ENCODE measurements at regions not wholly inside any gene's neighbourhood (a gene's known extent, or its start where the extent isn't known, plus 50 kb on each side); places are given as distances from the start of the nearest gene placed in this dataset.
"Not testable (repeated sequence)": the region's sequence is repeated elsewhere in the genome, so short reads cannot be mapped to it uniquely, and the experiment has no call there.

DNA sequence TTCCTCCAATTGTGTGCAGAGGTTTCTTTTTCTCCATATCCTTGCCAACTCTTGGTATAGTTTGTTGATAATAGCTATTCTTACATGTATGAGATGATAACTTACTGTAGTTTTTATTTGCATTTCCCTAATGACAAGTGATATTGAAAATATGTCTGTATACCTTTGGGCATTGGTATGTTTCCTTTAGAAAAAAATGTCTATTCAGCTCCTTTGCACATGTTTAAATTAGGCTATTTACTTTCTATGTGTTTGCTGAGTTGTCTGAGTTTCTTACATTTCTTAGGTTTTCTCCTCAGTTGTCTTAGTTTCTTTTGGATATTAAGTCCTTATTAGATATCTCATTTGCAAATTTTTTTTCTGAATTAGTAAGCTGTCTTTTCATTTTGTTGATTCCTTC, 487.3 kb upstream of the EPHA5 start:
- no peak for DNase-seq (ENCODE audit: low read depth)

DNA sequence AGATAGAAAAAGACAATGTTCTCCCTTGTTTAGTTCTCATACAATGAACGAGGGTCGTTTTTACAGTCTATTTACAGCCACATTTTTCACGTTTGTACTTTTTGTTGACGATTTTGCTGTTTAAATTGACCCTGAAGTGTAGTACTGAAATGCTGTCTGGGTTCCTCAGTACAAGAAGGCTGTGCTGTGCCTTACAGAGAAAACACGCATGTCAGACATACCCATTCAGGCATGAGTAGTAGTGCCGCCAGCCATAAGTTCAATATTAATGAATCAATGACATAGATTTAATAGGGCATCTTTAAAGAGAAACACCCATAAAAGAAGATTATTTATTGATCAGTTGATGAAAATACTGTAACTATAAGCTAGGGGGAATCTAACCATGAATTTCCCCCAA, 459.8 kb upstream of the EPHA5 start:
- no peak for DNase-seq (ENCODE audit: low read depth)

DNA sequence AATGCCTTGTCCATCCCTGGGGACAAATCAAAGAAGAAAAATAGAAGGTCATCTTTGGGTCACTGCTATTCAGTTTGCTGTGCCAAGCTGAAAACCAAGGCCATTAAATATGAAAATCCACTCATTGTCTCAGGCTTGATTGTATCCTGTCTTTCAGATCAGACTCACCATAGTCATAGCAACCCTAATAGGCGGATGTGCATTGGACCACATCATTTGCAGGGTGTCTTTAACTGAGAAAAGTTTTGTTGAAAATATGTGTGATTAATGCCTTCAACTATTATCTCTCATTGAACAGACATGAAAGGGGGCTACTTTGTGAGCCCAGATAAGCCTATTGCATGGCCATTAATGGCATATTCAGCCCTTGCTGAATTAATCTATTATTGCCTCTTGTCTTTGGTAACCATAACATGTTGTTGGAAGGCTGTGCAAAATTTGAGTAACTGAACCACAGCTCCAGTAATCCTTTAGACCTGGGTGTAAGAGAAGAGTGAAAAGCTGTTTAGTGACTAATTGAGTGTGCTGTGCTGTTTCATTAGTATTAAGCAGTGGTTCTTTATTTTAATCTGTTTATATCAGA, 453.6 kb upstream of the EPHA5 start:
- DNase-seq (ENCODE audit: low read depth) = no peak

DNA sequence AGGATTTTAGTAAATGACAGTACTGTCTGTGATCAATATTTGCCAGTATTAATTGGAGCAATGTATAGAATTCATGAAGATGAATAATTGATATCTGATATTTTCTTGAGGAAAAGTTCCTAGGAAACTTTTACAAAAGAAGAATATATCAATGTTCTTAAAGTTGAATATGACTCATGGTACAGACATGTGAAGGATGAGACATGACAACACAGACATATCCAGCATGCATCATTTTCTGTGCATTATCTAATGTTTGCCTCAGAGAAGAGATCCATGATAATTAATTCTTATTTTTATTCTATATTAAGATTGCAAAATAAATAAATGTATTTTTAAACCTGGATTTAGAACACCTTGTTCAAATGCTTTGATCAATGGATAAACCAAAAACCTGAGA, 452.9 kb upstream of the EPHA5 start:
- DNase-seq (ENCODE audit: low read depth) = no peak

DNA sequence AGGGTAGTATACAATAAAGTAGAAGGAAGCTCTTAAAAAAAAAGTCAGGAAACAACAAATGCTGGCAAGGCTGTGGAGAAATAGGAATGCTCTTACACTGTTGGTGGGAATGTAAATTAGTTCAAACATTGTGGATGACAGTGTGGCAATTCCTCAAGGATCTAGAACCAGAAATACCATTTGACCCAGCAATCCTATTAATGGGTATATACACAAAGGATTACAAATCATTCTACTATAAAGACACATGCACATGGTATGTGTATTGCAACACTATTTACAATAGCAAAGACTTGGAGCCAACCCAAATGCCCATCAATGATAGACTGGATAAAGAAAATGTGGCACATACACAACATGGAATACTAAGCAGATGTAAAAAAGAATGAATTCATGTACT, 444.9 kb upstream of the EPHA5 start:
- DNase-seq (ENCODE audit: low read depth) = not testable (repeated sequence)

DNA sequence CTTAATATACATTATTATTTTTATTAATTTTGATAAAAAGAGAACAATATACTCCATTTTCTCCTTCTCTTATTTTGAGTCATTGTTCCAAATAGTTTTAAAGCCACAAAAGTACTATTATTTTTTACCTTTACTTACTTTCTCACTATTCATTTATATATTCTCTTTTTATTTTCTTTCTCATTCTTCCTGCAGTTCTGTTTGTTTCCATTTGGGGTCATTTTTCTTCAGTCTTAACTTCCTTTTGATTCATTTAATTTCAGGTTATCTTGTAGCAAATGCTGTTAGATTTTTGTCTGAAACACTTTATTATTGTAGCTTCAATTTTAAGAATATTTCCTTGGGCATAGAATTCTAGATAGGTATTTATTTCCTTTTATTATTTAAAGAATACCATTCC, 438.6 kb upstream of the EPHA5 start:
- no peak for DNase-seq (ENCODE audit: low read depth)

DNA sequence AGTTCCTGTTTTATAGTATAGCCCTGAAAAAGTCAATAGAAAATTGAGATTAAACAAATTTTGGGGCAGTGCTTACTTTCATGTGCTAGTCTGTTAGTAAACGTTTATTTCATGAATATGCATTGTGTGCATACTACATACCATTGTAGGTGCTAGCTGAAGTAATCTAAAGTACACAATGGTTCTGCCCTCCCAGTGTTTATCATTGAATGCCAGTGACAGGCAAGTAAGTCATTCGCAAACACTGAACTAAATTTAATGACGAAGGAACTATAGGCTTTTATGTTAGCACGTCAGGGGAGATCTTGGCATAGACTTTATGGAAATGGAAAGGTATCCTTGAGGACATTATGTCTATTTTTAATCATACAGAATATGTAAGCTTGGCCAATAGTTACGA, 426.9 kb upstream of the EPHA5 start:
- no peak for DNase-seq (ENCODE audit: low read depth)

DNA sequence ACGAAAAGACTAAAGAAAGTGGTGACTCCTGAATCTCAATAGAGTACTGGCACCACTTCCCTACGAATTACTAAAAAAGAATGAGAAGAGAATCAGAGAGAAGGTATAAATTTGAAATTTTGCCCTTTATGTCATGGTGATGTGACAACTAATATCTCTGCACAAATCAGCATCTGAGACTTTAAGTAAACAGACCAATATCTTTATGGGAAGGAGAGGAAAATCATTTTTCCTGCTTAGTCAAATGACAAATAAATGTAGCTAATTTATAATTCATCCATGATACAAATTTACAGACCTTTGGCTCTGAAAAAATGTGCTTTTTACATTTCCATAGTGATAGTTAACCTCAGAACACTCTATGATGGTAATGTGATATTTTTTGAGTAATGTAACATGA, 424.8 kb upstream of the EPHA5 start:
- no peak for DNase-seq (ENCODE audit: low read depth)

DNA sequence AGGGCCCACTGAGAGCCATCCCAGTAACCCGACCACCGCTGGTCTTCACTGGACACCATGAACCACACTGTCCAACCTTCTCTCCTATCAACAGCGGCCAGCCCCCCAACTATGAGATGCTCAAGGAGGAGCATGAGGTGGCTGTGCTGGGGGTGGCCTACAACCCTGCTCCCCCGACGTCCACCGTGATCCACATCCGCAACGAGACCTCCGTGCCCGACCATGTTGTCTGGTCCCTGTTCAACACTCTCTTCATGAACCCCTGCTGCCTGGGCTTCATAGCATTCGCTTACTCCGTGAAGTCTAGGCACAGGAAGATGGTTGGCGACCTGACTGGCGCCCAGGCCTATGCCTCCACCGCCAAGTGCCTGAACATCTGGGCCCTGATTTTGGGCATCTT, 423.8 kb upstream of the EPHA5 start:
- no peak for DNase-seq (ENCODE audit: low read depth)

DNA sequence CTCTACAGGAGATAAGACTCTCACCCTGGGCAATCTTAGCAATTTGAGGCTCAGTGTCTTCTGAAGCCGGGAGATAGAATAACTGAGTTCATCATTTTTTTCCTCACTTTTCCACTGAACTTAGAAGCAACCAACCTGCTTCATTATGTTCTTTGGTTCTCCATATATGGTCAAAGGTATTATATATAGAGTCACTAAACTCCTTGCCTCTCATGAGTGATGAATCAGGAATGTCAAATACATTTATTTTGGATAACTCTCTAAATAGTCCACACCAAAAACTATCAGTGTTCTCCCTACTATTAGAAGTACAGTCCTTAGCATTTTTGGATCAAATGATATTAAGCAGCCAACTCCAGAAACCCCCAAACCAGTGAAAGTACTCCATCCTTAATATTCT, 421.5 kb upstream of the EPHA5 start:
- DNase-seq (ENCODE audit: low read depth) = no peak

DNA sequence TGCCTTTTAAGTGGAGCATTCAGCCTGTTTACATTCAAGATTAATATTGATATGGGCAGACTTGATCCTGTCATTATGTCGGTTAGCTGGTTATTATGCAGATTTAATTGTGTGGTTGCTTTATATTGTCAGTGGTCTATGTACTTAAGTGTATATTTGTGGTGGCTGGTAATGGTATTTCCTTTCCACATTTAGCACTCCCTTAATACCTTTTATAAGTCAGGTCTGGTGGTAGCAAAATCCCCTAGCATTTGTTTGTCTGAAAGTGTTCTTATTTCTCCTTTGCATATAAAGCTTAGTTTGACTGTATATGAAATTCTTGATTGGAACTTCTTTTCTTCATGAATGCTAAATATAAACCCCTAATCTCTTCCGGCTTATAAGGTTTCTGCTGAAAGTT, 403.7 kb upstream of the EPHA5 start:
- DNase-seq (ENCODE audit: low read depth) = no peak

DNA sequence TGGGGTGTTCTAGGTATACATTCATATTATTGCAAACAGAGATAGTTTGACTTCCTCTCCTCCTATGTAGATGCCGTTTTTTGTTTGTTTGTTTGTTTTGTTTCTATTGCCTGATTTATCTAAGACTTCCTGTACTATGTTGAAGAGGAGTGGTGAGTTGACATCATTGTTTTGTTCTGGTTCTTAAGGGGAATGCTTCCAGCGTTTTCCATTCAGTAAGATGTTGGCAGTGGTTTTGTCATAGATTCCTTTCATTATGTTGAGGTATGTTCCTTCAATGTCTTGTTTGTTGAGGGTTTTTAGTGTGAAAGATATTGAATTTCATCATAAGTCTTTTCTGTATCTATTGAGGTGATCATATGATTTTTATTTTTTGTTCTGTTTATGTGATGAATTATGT, 401.6 kb upstream of the EPHA5 start:
- DNase-seq (ENCODE audit: low read depth) = no peak

DNA sequence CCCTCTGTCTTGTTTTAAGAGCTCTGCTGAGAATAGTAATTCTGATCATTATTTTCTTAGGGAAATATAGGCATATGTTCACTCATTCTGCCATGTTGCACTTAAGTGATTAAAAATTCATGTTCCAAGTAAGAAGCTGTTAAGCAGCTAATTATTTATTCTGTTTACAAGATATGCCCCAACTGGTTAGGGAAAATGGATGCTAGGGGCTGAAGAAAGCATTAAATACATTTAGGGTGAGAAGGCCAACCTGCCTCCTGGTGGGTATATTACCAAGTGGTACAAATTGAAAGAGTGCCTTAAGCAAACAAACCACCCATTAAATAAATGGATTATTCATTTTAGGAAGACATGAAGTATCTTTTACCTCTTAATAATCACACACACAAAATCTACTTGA, 392.6 kb upstream of the EPHA5 start:
- no peak for DNase-seq (ENCODE audit: low read depth)

DNA sequence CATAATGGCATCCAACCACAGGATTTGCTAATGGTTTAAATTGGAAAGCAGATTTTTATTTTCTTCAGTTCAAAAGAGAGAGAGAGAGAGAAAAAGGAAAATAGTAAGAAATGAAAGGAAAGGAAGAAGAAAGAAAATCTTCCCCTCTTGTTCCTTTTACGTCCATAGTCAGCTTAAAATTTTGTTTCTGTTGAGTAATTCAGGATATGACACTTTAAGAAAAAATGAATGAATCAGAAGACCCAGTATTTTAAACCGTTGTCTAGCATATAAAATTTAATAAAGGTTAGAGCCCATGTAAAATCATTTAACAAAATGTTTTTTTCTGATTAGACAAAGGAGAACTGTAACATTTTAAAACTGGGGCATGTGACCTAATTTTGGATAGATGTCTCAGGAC, 391.8 kb upstream of the EPHA5 start:
- DNase-seq (ENCODE audit: low read depth) = peak; percentile 35

DNA sequence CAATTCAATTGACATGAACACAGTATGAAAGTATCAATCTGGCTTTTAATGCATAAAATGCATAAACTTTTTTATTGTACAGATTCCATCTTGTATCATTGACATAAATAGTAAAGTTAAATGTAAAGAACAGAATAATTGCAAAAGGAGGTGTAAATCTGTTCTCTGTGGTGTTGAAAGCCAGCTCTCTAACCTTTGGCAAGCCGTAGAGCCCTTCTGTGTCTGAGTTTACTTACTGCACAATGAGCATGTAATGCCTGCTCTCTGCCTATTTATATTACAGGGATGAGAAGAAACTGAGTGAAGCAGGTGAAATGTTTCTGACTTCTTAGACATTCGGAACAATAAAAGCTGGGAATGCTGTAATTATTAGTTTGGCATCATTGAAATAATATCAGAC, 389.3 kb upstream of the EPHA5 start:
- no peak for DNase-seq (ENCODE audit: low read depth)

DNA sequence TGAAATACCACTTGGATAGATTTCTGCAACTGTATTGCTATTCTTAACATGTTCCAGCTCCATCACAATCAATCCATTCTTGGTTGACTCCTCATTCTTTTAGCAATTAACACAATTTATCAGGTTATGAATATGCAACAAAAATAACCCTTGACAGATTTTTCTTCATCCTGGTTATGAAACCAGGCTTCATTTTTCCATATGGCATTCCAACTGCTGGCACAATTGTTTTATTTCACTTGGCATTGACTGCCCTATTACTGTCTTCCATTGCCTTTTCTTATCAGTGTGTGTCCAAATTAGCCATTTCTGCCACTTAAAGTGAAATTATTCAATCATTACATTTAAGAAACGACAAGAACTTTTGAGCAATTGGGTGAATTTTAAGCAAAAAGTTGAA, 388.8 kb upstream of the EPHA5 start:
- no peak for DNase-seq (ENCODE audit: low read depth)

DNA sequence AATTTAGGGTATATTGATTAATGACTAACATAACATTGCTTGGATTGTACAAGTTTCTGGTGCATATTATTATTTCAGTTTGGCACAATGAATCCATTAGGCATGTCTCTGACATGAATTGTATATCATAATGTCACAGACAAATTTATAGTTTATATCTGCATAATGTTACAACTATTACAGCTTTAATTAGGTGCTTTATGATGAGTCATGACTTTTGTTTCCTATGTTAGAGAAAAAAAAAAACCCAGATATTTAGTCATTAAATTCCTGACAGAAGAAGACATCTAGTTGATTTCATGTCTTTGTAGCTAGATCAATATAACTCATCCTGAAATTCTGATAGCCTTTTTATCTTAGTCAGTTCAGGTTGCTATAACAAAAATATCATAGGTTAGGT, 385.7 kb upstream of the EPHA5 start:
- DNase-seq (ENCODE audit: low read depth) = no peak

DNA sequence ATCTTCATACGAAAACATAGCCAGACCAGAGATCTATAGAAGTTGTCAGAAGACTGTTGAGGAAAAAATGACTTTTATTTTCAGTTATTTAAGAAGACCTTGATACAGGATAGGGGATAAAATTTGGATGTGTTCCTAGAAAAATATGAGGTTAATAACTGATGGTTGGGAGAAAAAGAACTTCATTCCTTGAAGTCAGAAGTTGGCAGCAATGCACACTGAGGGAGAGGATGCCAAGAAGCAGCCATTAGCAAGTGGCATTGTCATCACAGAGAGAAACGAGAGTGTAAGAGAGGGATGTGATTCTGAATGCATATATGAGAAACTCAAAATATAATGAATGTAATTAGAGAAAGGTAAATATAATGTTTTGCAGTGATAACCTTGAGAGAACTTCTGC, 382.1 kb upstream of the EPHA5 start:
- DNase-seq (ENCODE audit: low read depth) = no peak

DNA sequence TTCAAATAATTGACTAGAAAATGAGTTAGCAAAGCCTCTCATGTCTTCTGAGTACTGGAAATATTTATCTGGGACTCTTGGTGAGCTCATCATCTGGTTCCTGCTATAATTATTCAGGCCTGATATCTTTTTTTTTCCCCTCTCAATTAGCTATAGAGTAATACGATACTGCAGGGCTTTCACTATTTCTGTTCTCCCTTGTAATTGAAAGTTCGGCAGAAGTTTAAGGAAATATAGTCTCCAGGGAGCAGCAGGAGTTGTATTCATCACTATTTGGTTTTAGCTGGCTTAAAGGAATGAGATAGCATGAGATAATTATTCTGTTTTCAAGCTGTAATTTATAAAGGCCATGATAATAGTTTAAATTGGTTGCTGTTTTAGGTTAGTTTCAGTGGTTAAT, 378.6 kb upstream of the EPHA5 start:
- DNase-seq (ENCODE audit: low read depth) = peak; percentile 55

DNA sequence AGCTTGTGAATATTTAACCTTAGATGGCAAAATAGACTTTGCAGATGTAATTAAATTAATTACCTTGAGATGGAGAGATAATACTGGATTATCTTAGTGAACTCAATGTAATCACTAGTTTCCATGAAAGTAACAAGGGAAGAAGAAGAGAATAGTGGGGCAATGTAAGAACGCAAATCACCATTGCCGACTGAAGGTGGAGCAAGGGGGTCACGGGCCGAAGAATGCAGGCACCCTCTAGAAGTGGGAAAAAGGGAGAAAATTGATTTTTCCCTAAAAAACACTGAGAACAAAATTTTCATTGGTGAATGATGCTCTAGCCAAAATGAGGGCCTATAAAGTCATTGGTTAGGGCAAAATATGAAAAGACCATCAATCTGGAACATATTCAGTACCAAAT, 375.6 kb upstream of the EPHA5 start:
- DNase-seq (ENCODE audit: low read depth) = no peak

DNA sequence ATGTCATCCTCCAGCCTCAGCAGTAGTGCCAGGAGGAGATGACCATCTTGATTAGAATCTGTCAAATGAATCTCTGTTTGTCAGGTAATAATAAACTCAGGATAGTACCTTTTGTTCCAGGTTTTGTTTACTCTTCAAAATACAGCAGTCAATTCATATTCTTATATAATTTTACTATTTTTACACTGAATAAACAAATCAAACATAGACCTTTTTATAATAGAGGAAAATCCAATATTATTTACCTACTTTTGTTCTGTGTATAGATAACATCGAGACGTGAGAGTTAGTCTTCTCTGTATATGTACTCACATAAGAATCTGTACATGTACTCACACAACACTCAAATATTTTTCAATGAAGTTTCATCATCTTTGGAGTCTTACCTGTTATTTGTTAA, 365.4 kb upstream of the EPHA5 start:
- no peak for DNase-seq (ENCODE audit: low read depth)

DNA sequence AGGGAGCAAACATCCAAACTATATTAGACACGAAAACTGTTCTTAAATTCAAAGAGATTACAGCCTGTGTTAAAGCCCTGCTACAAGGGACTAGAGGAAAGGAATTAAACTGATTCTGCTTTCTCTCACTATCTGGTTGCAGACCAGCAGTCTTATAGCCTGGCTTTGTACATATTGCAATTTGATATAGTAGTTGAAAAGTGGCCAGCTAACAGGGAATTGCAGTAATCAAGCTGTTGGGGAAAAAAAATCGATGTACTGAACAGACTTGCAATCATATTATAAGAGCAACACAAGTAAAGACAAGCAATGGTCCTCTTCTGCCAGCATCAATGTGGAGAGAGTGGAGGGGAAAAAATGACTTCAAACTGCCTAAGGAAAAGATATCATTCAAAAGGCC, 364.4 kb upstream of the EPHA5 start:
- no peak for DNase-seq (ENCODE audit: low read depth)

DNA sequence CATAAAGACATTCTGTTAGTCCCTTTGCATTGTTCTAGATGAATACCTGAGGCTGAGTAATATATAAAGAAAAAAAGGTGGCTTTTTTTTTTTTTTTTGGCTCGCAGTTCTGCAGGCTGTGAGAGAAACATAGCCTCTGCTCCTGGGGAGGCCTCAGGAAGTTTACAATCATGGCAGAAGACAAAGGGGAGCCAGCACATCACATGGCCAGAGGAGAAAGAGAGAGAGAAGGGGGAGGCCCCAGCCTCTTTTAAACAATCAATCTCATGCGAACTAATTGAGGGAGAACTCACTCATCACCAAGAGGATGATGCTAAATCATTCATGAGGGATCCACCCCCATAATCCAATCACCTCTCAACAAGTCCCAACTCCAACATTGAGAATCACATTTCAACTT, 364.0 kb upstream of the EPHA5 start:
- DNase-seq (ENCODE audit: low read depth) = no peak

DNA sequence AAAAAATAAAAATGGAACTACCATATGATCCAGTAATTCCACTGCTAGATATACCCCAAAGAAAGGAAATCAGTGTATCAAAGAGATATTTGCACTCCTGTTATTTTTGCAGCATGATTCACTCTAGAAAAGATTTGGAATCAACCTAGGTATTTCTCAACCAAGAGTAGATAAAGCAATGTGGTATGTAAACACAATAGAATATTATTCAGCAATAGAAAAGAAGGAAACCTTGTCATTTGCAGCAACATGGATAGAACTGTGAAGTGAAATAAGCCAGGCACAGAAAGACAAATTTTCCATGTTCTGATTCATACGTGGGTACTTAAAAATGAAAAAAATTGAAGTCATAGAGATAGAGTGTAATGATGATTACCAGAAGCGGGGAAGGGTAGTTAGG, 362.3 kb upstream of the EPHA5 start:
- no peak for DNase-seq (ENCODE audit: low read depth)

DNA sequence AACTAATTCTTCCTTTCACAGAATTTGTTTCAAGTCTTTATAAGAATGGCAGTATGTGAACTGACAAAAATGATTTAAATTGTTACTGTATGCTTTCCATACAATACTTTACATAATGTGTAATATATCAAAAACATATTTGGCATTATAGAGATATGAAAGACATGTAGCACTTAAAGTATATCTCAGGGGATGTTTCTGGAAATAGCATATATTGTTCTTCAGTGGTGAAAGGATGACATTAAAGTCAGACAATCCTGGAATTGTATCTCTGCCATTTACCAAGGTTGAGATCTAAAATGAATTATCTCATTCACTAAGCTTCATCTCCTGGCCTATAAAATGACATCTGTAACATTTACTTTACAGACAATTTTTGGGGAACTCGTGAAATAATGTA, 358.4 kb upstream of the EPHA5 start:
- no peak for DNase-seq (ENCODE audit: low read depth)
